ENCODE measurements at regions not wholly inside any gene's neighbourhood (a gene's known extent, or its start where the extent isn't known, plus 50 kb on each side); places are given as distances from the start of the nearest gene placed in this dataset.

DNA sequence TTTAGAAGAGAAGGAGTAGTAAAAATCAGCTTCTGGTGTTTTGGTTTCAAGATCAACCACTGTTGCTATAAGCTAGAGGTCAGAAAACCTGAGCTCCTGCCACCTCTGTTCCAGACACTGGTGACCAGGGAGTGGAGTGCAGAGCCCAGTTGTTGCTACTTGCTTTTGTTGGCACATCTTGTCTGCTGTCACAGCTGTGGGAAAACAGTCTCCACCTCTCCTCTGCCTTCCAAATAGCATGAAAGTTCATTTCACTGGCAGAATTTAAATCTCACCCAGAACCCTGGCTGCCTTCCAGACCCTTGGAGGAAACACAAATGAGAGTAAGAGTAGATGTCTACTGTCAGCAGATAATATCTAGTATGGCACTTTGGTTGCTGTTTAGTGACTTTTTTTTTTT, 297.5 kb upstream of the KLF3 start:
- no peaks in the 10 kb centered on the region for H3F3A ChIP-seq (ENCODE audit: insufficient read depth, low read length, poor library complexity, severe bottlenecking)
- H3K9ac ChIP-seq (ENCODE audit: low read length): no peak overlapping the region
- H3K9me3 ChIP-seq (ENCODE audit: low read length): no peaks in the 10 kb centered on the region
- H2AFZ ChIP-seq (ENCODE audit: low read depth, low read length): no peak overlapping the region
- no peaks in the 10 kb centered on the region for H3K79me2 ChIP-seq (replicated peaks; ENCODE audit: insufficient read depth, low read length)
- no peak overlapping the region for H3K4me2 ChIP-seq (ENCODE audit: low read length)
- H4K20me1 ChIP-seq (ENCODE audit: insufficient read depth): no peaks in the 10 kb centered on the region
- no peaks in the 10 kb centered on the region for H3K36me3 ChIP-seq (ENCODE audit: insufficient read depth, low read length)
- no peaks in the 10 kb centered on the region for H3K9me2 ChIP-seq (ENCODE audit: insufficient read depth, low read length)
- H3K4me3 ChIP-seq (ENCODE audit: low read length): no peak overlapping the region
- no peaks in the 10 kb centered on the region for H3K27me3 ChIP-seq (ENCODE audit: insufficient read depth, low read depth, low read length)
- H3K27ac ChIP-seq (ENCODE audit: low read length): no peak overlapping the region
- TF ChIP-seq RAD21 (conservative IDR thresholded peaks at IDR 0.05) (no peak), REST (IDR thresholded peaks at IDR 0.05; ENCODE audit: borderline replicate concordance) (no peak), CTCF (IDR thresholded peaks at IDR 0.05; ENCODE audit: poor library complexity, severe bottlenecking) (no peak), EP300 (conservative IDR thresholded peaks at IDR 0.05; ENCODE audit: poor library complexity, severe bottlenecking) (no peak), SMC3 (conservative IDR thresholded peaks at IDR 0.05; ENCODE audit: poor library complexity) (no peak), EZH2 (IDR thresholded peaks at IDR 0.05; ENCODE audit: borderline replicate concordance, insufficient read depth, low read length, poor library complexity, severe bottlenecking) (no peak), POLR2AphosphoS5 (IDR thresholded peaks at IDR 0.05) (no peak), MXI1 (conservative IDR thresholded peaks at IDR 0.05; ENCODE audit: poor library complexity, severe bottlenecking) (no peak), TAF1 (IDR thresholded peaks at IDR 0.05; ENCODE audit: low read depth) (no peak)

GRCh38 chr4:38366997-38367396, 297.0 kb upstream of the KLF3 start:
- Histone ChIP-seq H3K79me2 (replicated peaks; ENCODE audit: insufficient read depth, low read length) (no peaks in the 10 kb centered on the region), H3K27ac (ENCODE audit: low read length) (no peak overlapping the region), H3F3A (ENCODE audit: insufficient read depth, low read length, poor library complexity, severe bottlenecking) (no peaks in the 10 kb centered on the region), H2AFZ (ENCODE audit: low read depth, low read length) (no peak overlapping the region), H4K20me1 (ENCODE audit: insufficient read depth) (no peaks in the 10 kb centered on the region), H3K27me3 (ENCODE audit: insufficient read depth, low read depth, low read length) (no peaks in the 10 kb centered on the region), H3K9ac (ENCODE audit: low read length) (no peak overlapping the region), H3K9me2 (ENCODE audit: insufficient read depth, low read length) (no peaks in the 10 kb centered on the region), H3K9me3 (ENCODE audit: low read length) (no peaks in the 10 kb centered on the region), H3K4me2 (ENCODE audit: low read length) (no peak overlapping the region), H3K4me3 (ENCODE audit: low read length) (no peak overlapping the region), H3K36me3 (ENCODE audit: insufficient read depth, low read length) (no peaks in the 10 kb centered on the region)
- TF ChIP-seq TAF1 (IDR thresholded peaks at IDR 0.05; ENCODE audit: low read depth) (no peak), EP300 (conservative IDR thresholded peaks at IDR 0.05; ENCODE audit: poor library complexity, severe bottlenecking) (no peak), REST (IDR thresholded peaks at IDR 0.05; ENCODE audit: borderline replicate concordance) (no peak), POLR2AphosphoS5 (IDR thresholded peaks at IDR 0.05) (no peak), MXI1 (conservative IDR thresholded peaks at IDR 0.05; ENCODE audit: poor library complexity, severe bottlenecking) (no peak), RAD21 (conservative IDR thresholded peaks at IDR 0.05) (no peak), EZH2 (IDR thresholded peaks at IDR 0.05; ENCODE audit: borderline replicate concordance, insufficient read depth, low read length, poor library complexity, severe bottlenecking) (no peak), CTCF (IDR thresholded peaks at IDR 0.05; ENCODE audit: poor library complexity, severe bottlenecking) (no peak), SMC3 (conservative IDR thresholded peaks at IDR 0.05; ENCODE audit: poor library complexity) (no peak)
